CD14-positive monocyte (primary cell): ENCODE measurements at regions not wholly inside any gene's neighbourhood (a gene's known extent, or its start where the extent isn't known, plus 50 kb on each side); places are given as distances from the start of the nearest gene placed in this dataset.

Experiments used
- DNase-seq, 3 donors: peaks; one replicate each; pipeline ENCODE4 v3.0.0-alpha.2; 2011 to 2022
- H2AFZ ChIP-seq: 2 replicates; pipeline ENCODE4 v1.6.0; 2012; ENCODE audit warnings: mild to moderate bottlenecking, low read depth, low read length, inconsistent platforms; ENCODE audit not compliant: insufficient read depth, poor library complexity, severe bottlenecking
- H3K27ac ChIP-seq, 2 donors: 1 replicate in 1 of 2; 2 replicates in 1 of 2; pipeline ENCODE4 v1.5.1; 2012 to 2013; ENCODE audit warnings: low read length in 2 of 2, control low read depth in 1 of 2, inconsistent platforms in 1 of 2, low read depth in 1 of 2, mild to moderate bottlenecking in 1 of 2
- H3K27me3 ChIP-seq, 2 donors: one replicate each; pipeline versions ENCODE4 v1.6.0 to v1.6.1; 2011 to 2013; ENCODE audit warnings: low read length in 2 of 2; ENCODE audit not compliant: control insufficient read depth in 2 of 2, insufficient read depth in 2 of 2
- H3K36me3 ChIP-seq, 2 donors: replicated peaks in 1 of 2; 1 replicate in 1 of 2; 2 replicates in 1 of 2; pipeline versions ENCODE4 v1.5.1 to v1.6.1; 2012 to 2013; ENCODE audit warnings: low read length in 2 of 2, control low read depth in 1 of 2, inconsistent platforms in 1 of 2, mild to moderate bottlenecking in 1 of 2; ENCODE audit not compliant: insufficient read depth in 2 of 2, control insufficient read depth in 1 of 2
- H3K4me1 ChIP-seq, 2 donors: 1 replicate in 1 of 2; 2 replicates in 1 of 2; pipeline versions ENCODE4 v1.5.1 to v1.6.1; 2012 to 2013; ENCODE audit warnings: low read length in 2 of 2, control low read depth in 1 of 2, inconsistent platforms in 1 of 2, mild to moderate bottlenecking in 1 of 2, moderate library complexity in 1 of 2; ENCODE audit not compliant: insufficient read depth in 2 of 2, control insufficient read depth in 1 of 2
- H3K4me2 ChIP-seq: replicated peaks from 2 replicates; pipeline ENCODE3; 2012; ENCODE audit warnings: low read length, moderate library complexity, mild to moderate bottlenecking; ENCODE audit not compliant: poor library complexity, severe bottlenecking; ENCODE audit errors: extremely low read depth
- H3K4me3 ChIP-seq, 3 experiments: fragments of 200-600 bp in 1 of 3; sonication (generic) in 1 of 3; replicated peaks in 1 of 3; 1 replicate in 2 of 3; 2 replicates in 1 of 3; pipeline ENCODE4 v1.5.1; 2011 to 2013; ENCODE audit warnings: low read length in 3 of 3, mild to moderate bottlenecking in 3 of 3, control low read depth in 2 of 3, low read depth in 2 of 3, inconsistent platforms in 1 of 3, moderate library complexity in 1 of 3
- H3K79me2 ChIP-seq: 2 replicates; pipeline ENCODE4 v1.6.0; 2012; ENCODE audit warnings: mild to moderate bottlenecking, control low read depth, inconsistent platforms, low read length, moderate library complexity; ENCODE audit not compliant: insufficient read depth
- H3K9ac ChIP-seq: 2 replicates; pipeline ENCODE4 v1.6.0; 2017; ENCODE audit warnings: low read length, mild to moderate bottlenecking; ENCODE audit not compliant: insufficient read depth, poor library complexity, severe bottlenecking
- H3K9me3 ChIP-seq, 2 donors: replicated peaks in 1 of 2; 1 replicate in 1 of 2; 2 replicates in 1 of 2; pipeline versions ENCODE4 v1.5.1 to v1.6.1; 2012 to 2013; ENCODE audit warnings: low read length in 2 of 2, control low read depth in 1 of 2; ENCODE audit not compliant: control insufficient read depth in 1 of 2, insufficient read depth in 1 of 2
- H4K20me1 ChIP-seq: 2 replicates; pipeline ENCODE4 v1.6.0; 2012; ENCODE audit warnings: mild to moderate bottlenecking, low read length, control low read depth, moderate library complexity; ENCODE audit not compliant: insufficient read depth
- H3K27ac Mint-ChIP-seq, 7 donors: one replicate each; pipeline ENCODE4 v1.8.0; 2020; ENCODE audit warnings: mild to moderate bottlenecking in 7 of 7, mixed read lengths in 7 of 7, moderate library complexity in 6 of 7, inconsistent platforms in 2 of 7
- H3K27me3 Mint-ChIP-seq, 3 donors: one replicate each; pipeline ENCODE4 v1.8.0; 2021 to 2022; ENCODE audit warnings: low read depth in 3 of 3, mild to moderate bottlenecking in 3 of 3, mixed read lengths in 3 of 3, moderate library complexity in 3 of 3, inconsistent platforms in 1 of 3
- H3K36me3 Mint-ChIP-seq, 2 donors: one replicate each; pipeline ENCODE4 v1.8.0; 2020; ENCODE audit warnings: mixed read lengths in 2 of 2, inconsistent platforms in 1 of 2, mild to moderate bottlenecking in 1 of 2
- H3K4me1 Mint-ChIP-seq: one replicate; pipeline ENCODE4 v1.8.0; 2020; ENCODE audit warnings: mild to moderate bottlenecking, mixed read lengths
- H3K4me3 Mint-ChIP-seq, 2 donors: one replicate each; pipeline ENCODE4 v1.8.0; 2020; ENCODE audit warnings: mild to moderate bottlenecking in 2 of 2, mixed read lengths in 2 of 2, moderate library complexity in 1 of 2
- H3K9me3 Mint-ChIP-seq, 7 donors: one replicate each; pipeline ENCODE4 v1.8.0; 2020 to 2022; ENCODE audit warnings: mixed read lengths in 7 of 7, mild to moderate bottlenecking in 6 of 7, moderate library complexity in 6 of 7, inconsistent platforms in 2 of 7
- CTCF ChIP-seq: fragments of 200-600 bp; IDR thresholded peaks from one replicate; pipeline ENCODE4 v1.8.0; 2022; ENCODE audit warnings: antibody characterized with exemption, mild to moderate bottlenecking
- WGBS: methylation state at CpG from one replicate; pipeline ENCODE4 v1.1.5; 2013; ENCODE audit warnings: missing lambda C conversion rate; ENCODE audit not compliant: insufficient coverage; 5-methylcytosine and 5-hydroxymethylcytosine counted together
- intact Hi-C, 2 donors: fragments of 100-400 bp; cut with micrococcal nuclease; formaldehyde crosslinking; loops; one replicate each; pipeline versions ENCODE4 v1.15.0 to v1.15.1; 2023

- H3K79me2 ChIP-seq = no peaks in the 10 kb centered on the region
- H4K20me1 ChIP-seq = no peaks in the 10 kb centered on the region
- no peaks in the 10 kb centered on the region for H3K4me1 Mint-ChIP-seq
- H3K4me1 ChIP-seq = no peaks in the 10 kb centered on the region
- no peaks in the 10 kb centered on the region for H3K36me3 Mint-ChIP-seq
- no peak for DNase-seq
- H3K27ac Mint-ChIP-seq = no peak overlapping the region
- no peak overlapping the region for H2AFZ ChIP-seq
- no CpG with 5 or more reads among the region's 1 CpG for WGBS
- peaks cover 12% of the 10 kb centered on the region in 2 donors for H3K9me3 ChIP-seq
- no peak overlapping the region for H3K4me2 ChIP-seq
- peaks cover 2 to 12% (median 9%) of the 10 kb centered on the region in 7 donors for H3K9me3 Mint-ChIP-seq
- no peak overlapping the region for H3K27ac ChIP-seq
- H3K36me3 ChIP-seq = no peaks in the 10 kb centered on the region
- intact Hi-C loops = no loop called here
- no peak overlapping the region for H3K4me3 Mint-ChIP-seq
- no peaks in the 10 kb centered on the region for H3K27me3 ChIP-seq
- H3K27me3 Mint-ChIP-seq = no peaks in the 10 kb centered on the region
- TF ChIP-seq CTCF = no peak
- no peak overlapping the region for H3K9ac ChIP-seq
- no peak overlapping the region for H3K4me3 ChIP-seq
Measured at GRCh38 chr4:171710743-171711142, 102.5 kb upstream of the GALNTL6 start.

- H3K4me1 ChIP-seq = no peaks in the 10 kb centered on the region
- H3K79me2 ChIP-seq = no peaks in the 10 kb centered on the region
- Mint-ChIP-seq H3K36me3 (no peaks in the 10 kb centered on the region), H3K4me3 (no peak overlapping the region), H3K9me3 (peaks cover 3 to 15% (median 7%) of the 10 kb centered on the region in 7 donors), H3K4me1 (no peaks in the 10 kb centered on the region), H3K27me3 (no peaks in the 10 kb centered on the region), H3K27ac (no peak overlapping the region)
- H3K9ac ChIP-seq = no peak overlapping the region
- H3K27ac ChIP-seq = no peak overlapping the region
- no peak overlapping the region for H2AFZ ChIP-seq
- intact Hi-C loops = no loop called here
- no peak overlapping the region for H3K4me3 ChIP-seq
- H3K9me3 ChIP-seq = peaks cover 0 to 14% of the 10 kb centered on the region in 2 donors
- 100% methylated on average over 1 of the region's 4 CpGs for WGBS
- no peak overlapping the region for H3K4me2 ChIP-seq
- H3K36me3 ChIP-seq = no peaks in the 10 kb centered on the region
- TF ChIP-seq CTCF = no peak
- DNase-seq = no peak
- H4K20me1 ChIP-seq = no peaks in the 10 kb centered on the region
- no peaks in the 10 kb centered on the region for H3K27me3 ChIP-seq
Measured at GRCh38 chr4:171676555-171677215, 136.5 kb upstream of the GALNTL6 start.
